HG02798 (cell line): ENCODE measurements at regions not wholly inside any gene's neighbourhood (a gene's known extent, or its start where the extent isn't known, plus 50 kb on each side); places are given as distances from the start of the nearest gene placed in this dataset.

ENCODE experiments used
- ATAC-seq: cut with Tn5 transposase; IDR thresholded peaks from one replicate; pipeline ENCODE4 v1.9.1; 2021; ENCODE audit warnings: mild to moderate bottlenecking; ENCODE audit not compliant: unreplicated experiment, poor library complexity

DNA sequence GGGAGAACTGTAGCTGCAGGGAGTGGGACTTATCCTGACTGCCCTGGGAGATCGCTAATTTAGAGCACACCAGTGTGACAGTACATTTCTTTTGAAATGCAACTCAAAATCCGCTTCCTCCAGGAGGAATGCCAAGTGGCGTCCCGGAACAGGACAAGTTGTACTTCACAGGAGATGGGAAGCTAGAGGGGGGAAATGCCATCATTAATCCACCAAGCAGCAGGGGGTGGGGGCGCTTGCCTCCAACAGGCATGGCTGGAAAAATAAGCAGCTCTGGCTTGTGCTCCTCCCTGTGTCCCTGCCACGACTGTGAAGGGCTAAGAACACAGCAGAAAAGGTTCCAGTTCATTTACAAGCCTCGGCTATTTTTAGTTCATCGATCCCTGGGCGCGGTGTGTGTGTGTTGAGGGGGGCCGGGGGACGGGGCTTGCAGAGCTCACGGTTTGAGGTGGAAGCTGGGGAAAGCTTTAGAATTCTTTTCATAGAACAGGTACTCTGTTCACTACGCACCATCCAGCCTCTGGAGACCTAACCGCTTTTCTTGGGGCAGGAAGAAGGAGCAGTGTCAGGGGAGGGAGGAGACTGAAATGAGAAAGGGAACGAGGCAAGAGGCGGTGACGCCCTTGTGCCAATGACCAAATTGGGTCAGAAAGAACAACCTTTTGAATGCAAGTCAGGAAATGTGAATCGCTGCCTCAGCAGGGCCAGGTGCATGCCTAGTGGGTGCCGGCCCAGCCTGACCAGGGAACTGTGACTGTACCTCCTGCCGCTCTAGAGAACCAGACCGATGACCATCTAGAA lies 51.8 kb upstream of the DGKG start:
- ATAC-seq, result no peak

- no peak for ATAC-seq
Measured at GRCh38 chr3:186411994-186412393, 50.0 kb upstream of the DGKG start.
